Right lobe of liver (tissue), 4 donors: ENCODE measurements at regions not wholly inside any gene's neighbourhood (a gene's known extent, or its start where the extent isn't known, plus 50 kb on each side); places are given as distances from the start of the nearest gene placed in this dataset.

Source experiments
- POLR2A ChIP-seq: fragments of 450-650 bp; IDR thresholded peaks from one replicate; pipeline ENCODE4 v1.6.1; 2017; ENCODE audit warnings: antibody characterized with exemption, mild to moderate bottlenecking
- TF ChIP-seq, protein P1 (sequence below), 4 donors: fragments of 200-600 bp in 3 of 4; fragments of 450-650 bp in 1 of 4; IDR thresholded peaks; one replicate each; pipeline versions ENCODE4 v1.5.1 to v1.8.0; 2016 to 2022; ENCODE audit warnings: antibody characterized with exemption in 4 of 4, mild to moderate bottlenecking in 2 of 4
- donor health status: DM: no; HTN: no; CAD: no.
- donor health status: DM: no; HTN: no; CAD: no.
- donor health status: DM: no; HTN: yes; CAD: no.

DNA sequence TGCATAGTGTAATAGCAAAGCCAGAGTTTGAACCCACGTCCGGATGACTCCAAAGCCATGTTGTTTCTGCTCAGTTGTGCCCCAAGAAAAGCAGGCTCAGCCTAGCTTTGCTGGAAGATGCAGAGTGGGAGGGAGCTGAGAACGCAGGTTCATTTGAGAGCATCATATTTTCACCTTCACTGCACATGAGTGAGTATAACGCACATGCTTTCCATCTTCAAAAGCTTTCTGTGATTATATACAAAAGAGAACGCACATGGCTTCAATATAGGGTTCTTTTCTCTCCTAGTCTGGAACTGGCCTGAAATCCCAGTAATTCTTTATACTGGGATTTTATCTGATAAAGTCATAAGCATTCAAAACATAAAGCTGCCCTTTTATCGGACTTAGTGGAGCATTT lies 385.5 kb upstream of the CADM1 start:
- TF ChIP-seq, protein P1, sequence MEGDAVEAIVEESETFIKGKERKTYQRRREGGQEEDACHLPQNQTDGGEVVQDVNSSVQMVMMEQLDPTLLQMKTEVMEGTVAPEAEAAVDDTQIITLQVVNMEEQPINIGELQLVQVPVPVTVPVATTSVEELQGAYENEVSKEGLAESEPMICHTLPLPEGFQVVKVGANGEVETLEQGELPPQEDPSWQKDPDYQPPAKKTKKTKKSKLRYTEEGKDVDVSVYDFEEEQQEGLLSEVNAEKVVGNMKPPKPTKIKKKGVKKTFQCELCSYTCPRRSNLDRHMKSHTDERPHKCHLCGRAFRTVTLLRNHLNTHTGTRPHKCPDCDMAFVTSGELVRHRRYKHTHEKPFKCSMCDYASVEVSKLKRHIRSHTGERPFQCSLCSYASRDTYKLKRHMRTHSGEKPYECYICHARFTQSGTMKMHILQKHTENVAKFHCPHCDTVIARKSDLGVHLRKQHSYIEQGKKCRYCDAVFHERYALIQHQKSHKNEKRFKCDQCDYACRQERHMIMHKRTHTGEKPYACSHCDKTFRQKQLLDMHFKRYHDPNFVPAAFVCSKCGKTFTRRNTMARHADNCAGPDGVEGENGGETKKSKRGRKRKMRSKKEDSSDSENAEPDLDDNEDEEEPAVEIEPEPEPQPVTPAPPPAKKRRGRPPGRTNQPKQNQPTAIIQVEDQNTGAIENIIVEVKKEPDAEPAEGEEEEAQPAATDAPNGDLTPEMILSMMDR (IDR thresholded peaks at IDR 0.05): no peak
- TF ChIP-seq POLR2A: no peak
